Trophoblast cell (in vitro differentiated cells and primary cell): ENCODE measurements at regions not wholly inside any gene's neighbourhood (a gene's known extent, or its start where the extent isn't known, plus 50 kb on each side); places are given as distances from the start of the nearest gene placed in this dataset.

ENCODE experiments used
- DNase-seq, 2 donors: peaks; one replicate each; pipeline ENCODE4 v3.0.0-alpha.2; 2016
- H2AFZ ChIP-seq: 2 replicates; pipeline ENCODE4 v1.6.1; 2013; ENCODE audit warnings: low read length, moderate library complexity, mild to moderate bottlenecking; ENCODE audit not compliant: insufficient read depth, poor library complexity
- H2AK5ac ChIP-seq: 2 replicates; pipeline ENCODE4 v1.6.1; 2013; ENCODE audit warnings: mild to moderate bottlenecking, low read length
- H2BK120ac ChIP-seq: 2 replicates; pipeline ENCODE4 v1.6.1; 2013; ENCODE audit warnings: low read length, mild to moderate bottlenecking, moderate library complexity; ENCODE audit not compliant: insufficient read depth, poor library complexity
- H2BK12ac ChIP-seq: 2 replicates; pipeline ENCODE4 v1.6.1; 2013; ENCODE audit warnings: mild to moderate bottlenecking, low read length, moderate library complexity
- H2BK5ac ChIP-seq: 2 replicates; pipeline ENCODE4 v1.6.1; 2013; ENCODE audit warnings: low read length, low read depth, moderate library complexity, mild to moderate bottlenecking; ENCODE audit not compliant: poor library complexity
- H3K14ac ChIP-seq: 2 replicates; pipeline ENCODE4 v1.6.1; 2013; ENCODE audit warnings: mild to moderate bottlenecking, low read length
- H3K18ac ChIP-seq: 2 replicates; pipeline ENCODE4 v1.6.1; 2013; ENCODE audit warnings: mild to moderate bottlenecking, low read length
- H3K23ac ChIP-seq: 2 replicates; pipeline ENCODE4 v1.6.1; 2013; ENCODE audit warnings: low read length
- H3K27ac ChIP-seq: 2 replicates; pipeline ENCODE4 v1.5.1; 2013; ENCODE audit warnings: low read depth, mild to moderate bottlenecking, inconsistent platforms, low read length, moderate library complexity
- H3K27me3 ChIP-seq: 2 replicates; pipeline ENCODE4 v1.6.1; 2013; ENCODE audit warnings: inconsistent platforms, mild to moderate bottlenecking, low read length, moderate library complexity; ENCODE audit not compliant: insufficient read depth
- H3K36me3 ChIP-seq, 2 experiments: 1 replicate in 1 of 2; 2 replicates in 1 of 2; pipeline ENCODE4 v1.6.1; 2013; ENCODE audit warnings: low read length in 2 of 2, mild to moderate bottlenecking in 2 of 2, moderate library complexity in 1 of 2; ENCODE audit not compliant: insufficient read depth in 2 of 2, control insufficient read depth in 1 of 2
- H3K4ac ChIP-seq: 2 replicates; pipeline ENCODE4 v1.6.1; 2013; ENCODE audit warnings: low read depth, mild to moderate bottlenecking, low read length, moderate library complexity
- H3K4me1 ChIP-seq, 2 experiments: 1 replicate in 1 of 2; 2 replicates in 1 of 2; pipeline ENCODE4 v1.6.1; 2013; ENCODE audit warnings: low read length in 2 of 2, mild to moderate bottlenecking in 2 of 2, moderate library complexity in 1 of 2; ENCODE audit not compliant: insufficient read depth in 2 of 2, control insufficient read depth in 1 of 2
- H3K4me2 ChIP-seq: 2 replicates; pipeline ENCODE4 v1.6.1; 2013; ENCODE audit warnings: inconsistent platforms, mild to moderate bottlenecking, low read length, moderate library complexity
- H3K4me3 ChIP-seq: 2 replicates; pipeline ENCODE4 v1.5.1; 2013; ENCODE audit warnings: mild to moderate bottlenecking, low read depth, low read length, inconsistent platforms
- H3K79me1 ChIP-seq: one replicate; pipeline ENCODE4 v1.6.1; 2013; ENCODE audit warnings: low read length
- H3K79me2 ChIP-seq: 2 replicates; pipeline ENCODE4 v1.6.1; 2013; ENCODE audit warnings: low read length, mild to moderate bottlenecking; ENCODE audit not compliant: control insufficient read depth, insufficient read depth, poor library complexity
- H3K9ac ChIP-seq: 2 replicates; pipeline ENCODE4 v1.6.1; 2013; ENCODE audit warnings: mild to moderate bottlenecking, low read length
- H3K9me3 ChIP-seq: 2 replicates; pipeline ENCODE4 v1.6.1; 2013; ENCODE audit warnings: low read depth, mild to moderate bottlenecking, control low read depth, inconsistent platforms, low read length; ENCODE audit not compliant: insufficient read depth
- H4K12ac ChIP-seq: 2 replicates; pipeline ENCODE4 v1.6.1; 2013; ENCODE audit warnings: low read depth, mild to moderate bottlenecking, low read length, moderate library complexity
- H4K8ac ChIP-seq: 2 replicates; pipeline ENCODE4 v1.6.1; 2013; ENCODE audit warnings: low read depth, mild to moderate bottlenecking, low read length, moderate library complexity
- H4K91ac ChIP-seq: one replicate; pipeline ENCODE4 v1.6.1; 2013; ENCODE audit warnings: low read depth, mild to moderate bottlenecking, low read length, moderate library complexity
- WGBS: extraction: QIAGEN DNeasy Blood & Tissue Kit; methylation state at CpG from one replicate; pipeline ENCODE4 v1.1.7; 2013; ENCODE audit warnings: missing lambda C conversion rate; ENCODE audit not compliant: insufficient read length, insufficient coverage; ENCODE audit errors: extremely low coverage; 5-methylcytosine and 5-hydroxymethylcytosine counted together

DNA sequence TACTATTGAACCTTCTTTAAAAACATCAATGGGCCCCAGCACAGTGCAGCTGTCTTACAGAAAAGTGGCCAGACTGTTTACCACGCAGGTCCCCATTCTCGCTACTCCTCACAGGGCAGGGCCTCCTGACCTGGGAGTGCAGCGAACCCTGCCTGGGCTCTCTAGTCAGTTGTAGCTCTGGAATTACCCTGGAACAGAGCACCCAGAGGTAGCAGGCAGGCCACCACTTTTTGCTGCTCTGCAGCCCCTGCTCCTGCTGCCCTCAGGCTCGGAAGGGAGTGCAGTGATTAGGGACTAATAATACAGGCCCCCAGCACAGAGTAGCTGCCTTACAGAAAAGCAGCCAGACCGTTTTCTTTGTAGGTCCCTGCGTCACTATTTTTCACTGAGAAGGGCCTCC lies 1563.0 kb downstream of the SUCLG1 start:
- Histone ChIP-seq H4K12ac (no peak overlapping the region), H4K8ac (no peak overlapping the region), H3K27ac (no peak overlapping the region), H3K18ac (no peak overlapping the region), H3K9ac (no peak overlapping the region), H3K14ac (no peak overlapping the region), H4K91ac (no peak overlapping the region), H3K27me3 (no peaks in the 10 kb centered on the region), H3K79me2 (no peaks in the 10 kb centered on the region), H3K4me3 (no peak overlapping the region), H3K9me3 (peaks cover 1% of the 10 kb centered on the region), H3K4ac (no peak overlapping the region), H3K4me1 (no peaks in the 10 kb centered on the region), H3K79me1 (no peaks in the 10 kb centered on the region), H2BK120ac (no peak overlapping the region), H2AK5ac (no peak overlapping the region), H3K4me2 (no peak overlapping the region), H2BK5ac (no peak overlapping the region), H2BK12ac (no peak overlapping the region), H3K23ac (no peak overlapping the region), H2AFZ (no peak overlapping the region), H3K36me3 (no peaks in the 10 kb centered on the region)
- WGBS, result no CpG with 5 or more reads among the region's 6 CpGs
- DNase-seq, result no peak

DNA sequence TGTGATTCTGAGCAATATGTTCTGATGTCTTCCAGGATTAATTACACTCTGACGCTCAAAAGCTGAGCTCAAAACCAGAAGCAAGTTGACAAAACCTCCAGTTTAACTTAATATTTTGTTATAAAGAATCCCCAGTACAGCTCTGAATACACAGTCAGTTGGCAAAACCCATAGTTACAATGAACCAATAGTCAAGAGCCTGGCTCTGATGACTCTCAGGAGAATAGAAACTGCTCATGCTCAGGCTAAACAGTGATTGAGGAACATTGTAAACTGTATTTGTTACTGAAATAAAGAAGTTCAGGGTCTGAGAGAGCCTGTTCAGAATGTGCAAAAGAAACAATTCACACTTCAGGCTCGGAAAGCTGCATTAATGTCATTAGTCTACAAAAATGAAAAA lies 1565.9 kb downstream of the SUCLG1 start:
- WGBS, result no CpG with 5 or more reads among the region's 2 CpGs
- Histone ChIP-seq H3K4me3 (no peak overlapping the region), H4K12ac (no peak overlapping the region), H3K4me2 (no peak overlapping the region), H4K91ac (no peak overlapping the region), H3K18ac (no peak overlapping the region), H3K36me3 (no peaks in the 10 kb centered on the region), H2AFZ (no peak overlapping the region), H3K23ac (no peak overlapping the region), H3K27me3 (no peaks in the 10 kb centered on the region), H4K8ac (no peak overlapping the region), H3K9me3 (peaks cover 1% of the 10 kb centered on the region), H2AK5ac (no peak overlapping the region), H3K4ac (no peak overlapping the region), H3K4me1 (no peaks in the 10 kb centered on the region), H3K9ac (no peak overlapping the region), H3K14ac (no peak overlapping the region), H2BK120ac (no peak overlapping the region), H3K79me2 (no peaks in the 10 kb centered on the region), H3K27ac (no peak overlapping the region), H2BK12ac (no peak overlapping the region), H2BK5ac (no peak overlapping the region), H3K79me1 (no peaks in the 10 kb centered on the region)
- DNase-seq, result no peak

DNA sequence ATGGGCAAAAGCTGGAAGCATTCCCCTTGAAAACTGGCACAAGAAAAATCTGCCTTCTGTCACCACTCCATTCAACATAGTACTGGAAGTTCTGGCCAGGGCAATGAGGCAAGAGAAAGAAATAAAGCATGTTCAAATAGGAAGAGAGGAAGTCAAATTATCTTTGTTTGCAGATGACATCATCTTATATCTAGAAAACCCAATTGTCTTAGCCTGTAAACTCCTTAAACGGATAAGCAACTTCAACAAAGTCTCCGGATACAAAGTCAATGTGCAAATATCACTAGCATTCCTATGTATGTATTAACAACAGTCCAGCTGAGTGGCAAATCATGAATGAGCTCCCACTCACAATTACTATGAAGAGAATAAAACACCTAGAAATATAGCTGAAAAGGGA lies 1579.3 kb downstream of the SUCLG1 start:
- Histone ChIP-seq H2BK120ac (no peak overlapping the region), H4K91ac (no peak overlapping the region)
- no peak for DNase-seq

DNA sequence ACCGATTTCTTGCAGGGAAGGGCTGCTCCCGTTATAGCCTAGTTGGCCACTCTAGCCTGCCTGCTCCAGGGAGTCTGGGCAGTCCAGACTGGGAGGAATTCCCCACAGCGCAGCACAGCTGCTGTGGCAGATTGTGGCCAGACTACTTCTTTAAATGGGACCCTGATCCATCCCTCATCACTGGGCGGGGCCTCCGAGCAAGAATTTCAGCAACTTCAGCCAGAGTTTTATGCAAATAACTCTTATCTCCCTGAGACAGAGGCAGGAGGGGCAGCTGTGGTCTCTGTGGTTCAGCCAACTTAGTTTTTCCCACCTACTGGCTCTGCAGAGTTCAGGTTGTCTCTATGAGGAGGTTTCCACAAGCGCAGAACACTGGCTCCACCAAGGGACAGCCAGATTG lies 1583.2 kb downstream of the SUCLG1 start:
- Histone ChIP-seq H3K23ac (no peak overlapping the region), H4K12ac (no peak overlapping the region), H3K36me3 (no peaks in the 10 kb centered on the region), H2AFZ (no peak overlapping the region), H3K79me2 (no peaks in the 10 kb centered on the region), H3K4me3 (no peak overlapping the region), H2BK5ac (no peak overlapping the region), H4K91ac (no peak overlapping the region), H3K4me2 (no peak overlapping the region), H3K27ac (no peak overlapping the region), H3K79me1 (no peaks in the 10 kb centered on the region), H2BK12ac (no peak overlapping the region), H3K14ac (no peak overlapping the region), H3K27me3 (no peaks in the 10 kb centered on the region), H4K8ac (no peak overlapping the region), H3K18ac (no peak overlapping the region), H3K9ac (no peak overlapping the region), H3K9me3 (no peaks in the 10 kb centered on the region), H2BK120ac (no peak overlapping the region), H2AK5ac (no peak overlapping the region), H3K4ac (no peak overlapping the region), H3K4me1 (no peaks in the 10 kb centered on the region)
- WGBS, result no CpG with 5 or more reads among the region's 6 CpGs
- no peak for DNase-seq

More for the DNA sequence above, 1579.3 kb downstream of the SUCLG1 start:
- H3K9ac ChIP-seq, result no peak overlapping the region
- H3K79me2 ChIP-seq, result no peaks in the 10 kb centered on the region
- no peak overlapping the region for H3K4me3 ChIP-seq
- H4K12ac ChIP-seq, result no peak overlapping the region
- no peak overlapping the region for H2BK5ac ChIP-seq
- H3K4me1 ChIP-seq, result no peaks in the 10 kb centered on the region
- H3K36me3 ChIP-seq, result no peaks in the 10 kb centered on the region
- no peaks in the 10 kb centered on the region for H3K27me3 ChIP-seq
- H3K14ac ChIP-seq, result no peak overlapping the region
- H3K4me2 ChIP-seq, result no peak overlapping the region
- H4K8ac ChIP-seq, result no peak overlapping the region
- WGBS, result no CpG with 5 or more reads among the region's 2 CpGs
- H3K18ac ChIP-seq, result no peak overlapping the region
- H2BK12ac ChIP-seq, result no peak overlapping the region
- H3K23ac ChIP-seq, result no peak overlapping the region
- no peaks in the 10 kb centered on the region for H3K9me3 ChIP-seq
- no peak overlapping the region for H2AK5ac ChIP-seq
- H3K79me1 ChIP-seq, result no peaks in the 10 kb centered on the region
- no peak overlapping the region for H2AFZ ChIP-seq
- no peak overlapping the region for H3K4ac ChIP-seq
- no peak overlapping the region for H3K27ac ChIP-seq
